IMR-90 (cell line): ENCODE measurements at regions not wholly inside any gene's neighbourhood (a gene's known extent, or its start where the extent isn't known, plus 50 kb on each side); places are given as distances from the start of the nearest gene placed in this dataset.

Experiments
- CTCF ChIP-seq: conservative IDR thresholded peaks from 2 replicates; pipeline ENCODE4 v1.5.1; 2012; ENCODE audit warnings: mild to moderate bottlenecking, low read depth, low read length, improper control_type of control experiment
- RAD21 ChIP-seq: IDR thresholded peaks from 2 replicates; pipeline ENCODE4 v1.6.1; 2012; ENCODE audit warnings: low read length, improper control_type of control experiment
- SMC3 ChIP-seq: fragments of 150-350 bp; IDR thresholded peaks from 2 replicates; pipeline ENCODE4 v1.6.1; 2016; ENCODE audit warnings: low read depth, mild to moderate bottlenecking, antibody characterized with exemption, low read length, moderate library complexity

DNA sequence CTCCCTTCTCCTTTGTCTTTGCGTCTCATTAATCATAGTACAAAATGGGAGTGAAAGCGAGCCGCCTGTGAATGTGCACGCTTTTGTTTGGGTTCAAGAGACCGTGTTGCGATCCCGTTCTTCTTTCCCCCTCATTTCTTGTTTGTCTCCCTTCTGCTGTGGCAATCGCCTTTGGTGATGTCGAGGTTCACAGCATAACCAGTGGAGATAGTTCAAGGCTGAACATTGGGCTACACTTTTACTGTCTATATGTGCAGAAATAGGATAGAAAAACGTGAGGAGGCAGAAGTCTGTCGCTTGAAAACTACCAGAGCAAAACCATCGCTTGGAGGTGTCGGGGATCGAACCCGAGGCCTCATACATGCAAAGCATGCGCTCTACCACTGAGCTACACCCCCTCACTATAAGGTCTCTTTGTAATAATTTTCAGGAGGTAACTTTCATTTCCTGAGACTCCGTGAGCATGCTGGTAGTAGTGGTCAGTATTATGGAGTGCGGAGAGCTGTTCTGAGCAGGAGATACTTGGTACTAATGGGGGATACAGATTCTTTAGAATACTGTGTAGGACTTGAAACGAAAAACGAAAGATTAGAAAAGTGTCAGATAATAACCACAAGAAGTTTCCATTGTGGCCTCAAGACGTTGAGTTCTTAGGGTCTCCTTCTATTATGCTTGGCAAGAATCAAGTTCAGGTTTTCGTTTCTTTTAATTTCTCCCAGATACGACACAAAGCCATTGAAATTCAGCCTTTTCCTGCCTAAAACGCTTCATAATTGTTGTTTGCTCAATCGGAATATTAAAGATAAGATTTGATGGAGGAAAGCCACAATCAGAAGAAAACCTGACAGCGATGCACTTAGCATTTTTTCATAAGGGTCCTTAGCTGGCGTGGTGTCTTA, 106.6 kb downstream of the TRIM27 start:
- TF ChIP-seq CTCF (no peak), RAD21 (no peak), SMC3 (no peak)
